AG04450 (cell line): ENCODE measurements at regions not wholly inside any gene's neighbourhood (a gene's known extent, or its start where the extent isn't known, plus 50 kb on each side); places are given as distances from the start of the nearest gene placed in this dataset.
"Not testable (repeated sequence)": the region's sequence is repeated elsewhere in the genome, so short reads cannot be mapped to it uniquely, and the experiment has no call there.

Experiments used
- CTCF ChIA-PET: fragments of 300-600, 350-600 bp; formaldehyde crosslinking; extraction: SDS; loops from one replicate; lab custom pipeline; 2022; ENCODE audit warnings: antibody characterized with exemption, inconsistent platforms; lab: Charles Lee
- POLR2A ChIA-PET: fragments of 350-600 bp; formaldehyde crosslinking; extraction: SDS; loops from one replicate; lab custom pipeline; 2021; ENCODE audit warnings: antibody characterized with exemption, inconsistent platforms; lab: Yijun Ruan, JAX
- DNase-seq: peaks from one replicate; pipeline ENCODE4 v3.0.0-alpha.2; 2011; ENCODE audit warnings: low read depth, low spot score
- H3K27ac ChIP-seq: one replicate; pipeline ENCODE4 v1.5.1; 2012; ENCODE audit warnings: low read depth, low read length, control low read depth
- H3K27me3 ChIP-seq: one replicate; pipeline ENCODE4 v1.6.0; 2012; ENCODE audit warnings: low read length; ENCODE audit not compliant: control insufficient read depth, insufficient read depth
- H3K4me3 ChIP-seq: 2 replicates; pipeline ENCODE4 v1.5.1; 2011; ENCODE audit warnings: mild to moderate bottlenecking, low read depth, low read length, control low read depth
- H3K9me3 ChIP-seq: 2 replicates; pipeline ENCODE4 v1.5.1; 2012; ENCODE audit warnings: low read length; ENCODE audit not compliant: control insufficient read depth, insufficient read depth
- TF ChIP-seq, protein P1 (sequence below): IDR thresholded peaks from 2 replicates; pipeline ENCODE4 v1.5.1; 2011; ENCODE audit warnings: low read depth, low read length, control low read depth, inconsistent platforms

DNA sequence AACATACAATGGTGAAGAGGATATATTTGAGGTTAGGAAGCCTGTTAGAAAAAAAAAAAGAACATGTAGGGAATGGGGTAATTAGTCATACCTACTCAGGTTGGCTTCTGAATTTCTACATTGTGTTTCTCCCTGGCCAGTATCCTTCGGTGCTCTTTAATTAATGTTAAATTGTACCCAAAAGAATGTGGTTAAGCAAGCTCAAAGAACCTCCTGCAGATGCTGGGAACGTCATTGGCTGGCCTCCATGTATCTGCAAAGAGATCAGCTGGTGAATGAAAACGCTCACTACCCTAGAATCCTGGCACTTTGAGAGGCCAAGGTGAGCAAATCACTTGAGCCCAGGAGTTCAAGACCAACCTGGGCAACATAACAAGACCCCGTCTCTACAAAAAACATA, 942.3 kb upstream of the PRKX start:
- TF ChIP-seq, protein P1, sequence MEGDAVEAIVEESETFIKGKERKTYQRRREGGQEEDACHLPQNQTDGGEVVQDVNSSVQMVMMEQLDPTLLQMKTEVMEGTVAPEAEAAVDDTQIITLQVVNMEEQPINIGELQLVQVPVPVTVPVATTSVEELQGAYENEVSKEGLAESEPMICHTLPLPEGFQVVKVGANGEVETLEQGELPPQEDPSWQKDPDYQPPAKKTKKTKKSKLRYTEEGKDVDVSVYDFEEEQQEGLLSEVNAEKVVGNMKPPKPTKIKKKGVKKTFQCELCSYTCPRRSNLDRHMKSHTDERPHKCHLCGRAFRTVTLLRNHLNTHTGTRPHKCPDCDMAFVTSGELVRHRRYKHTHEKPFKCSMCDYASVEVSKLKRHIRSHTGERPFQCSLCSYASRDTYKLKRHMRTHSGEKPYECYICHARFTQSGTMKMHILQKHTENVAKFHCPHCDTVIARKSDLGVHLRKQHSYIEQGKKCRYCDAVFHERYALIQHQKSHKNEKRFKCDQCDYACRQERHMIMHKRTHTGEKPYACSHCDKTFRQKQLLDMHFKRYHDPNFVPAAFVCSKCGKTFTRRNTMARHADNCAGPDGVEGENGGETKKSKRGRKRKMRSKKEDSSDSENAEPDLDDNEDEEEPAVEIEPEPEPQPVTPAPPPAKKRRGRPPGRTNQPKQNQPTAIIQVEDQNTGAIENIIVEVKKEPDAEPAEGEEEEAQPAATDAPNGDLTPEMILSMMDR: no peak
- Histone ChIP-seq H3K27ac (no peak overlapping the region), H3K4me3 (no peak overlapping the region), H3K27me3 (no peaks in the 10 kb centered on the region), H3K9me3 (no peaks in the 10 kb centered on the region; the same call in 1 of the 2 replicates)
- POLR2A ChIA-PET: no interaction called here
- CTCF ChIA-PET: no interaction called here
- no peak for DNase-seq

DNA sequence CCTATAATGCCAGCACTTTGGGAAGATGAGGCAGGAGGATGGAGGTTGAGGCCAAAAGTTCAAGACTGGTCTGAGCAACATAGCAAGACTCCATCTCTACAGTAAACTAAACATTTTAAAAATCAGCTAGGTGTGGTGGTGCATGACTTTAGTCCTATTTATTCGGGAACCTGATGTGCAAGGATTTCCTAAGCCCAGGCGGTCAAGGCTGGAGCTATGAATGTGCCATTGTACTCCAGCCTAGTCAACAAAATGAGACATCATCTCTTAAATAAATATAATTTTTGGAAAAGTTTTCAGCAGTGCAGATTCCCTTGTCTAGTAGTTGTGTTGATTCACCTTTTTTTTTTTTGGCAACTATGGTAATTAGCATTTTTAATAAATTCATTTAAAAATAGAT, 928.7 kb upstream of the PRKX start:
- no peak for DNase-seq
- H3K9me3 ChIP-seq: no peaks in the 10 kb centered on the region; the same call in 1 of the 2 replicates
- POLR2A ChIA-PET: no interaction called here
- no peaks in the 10 kb centered on the region for H3K27me3 ChIP-seq
- no peak overlapping the region for H3K27ac ChIP-seq
- TF ChIP-seq, protein P1: no peak
- H3K4me3 ChIP-seq: no peak overlapping the region
- CTCF ChIA-PET: no interaction called here

DNA sequence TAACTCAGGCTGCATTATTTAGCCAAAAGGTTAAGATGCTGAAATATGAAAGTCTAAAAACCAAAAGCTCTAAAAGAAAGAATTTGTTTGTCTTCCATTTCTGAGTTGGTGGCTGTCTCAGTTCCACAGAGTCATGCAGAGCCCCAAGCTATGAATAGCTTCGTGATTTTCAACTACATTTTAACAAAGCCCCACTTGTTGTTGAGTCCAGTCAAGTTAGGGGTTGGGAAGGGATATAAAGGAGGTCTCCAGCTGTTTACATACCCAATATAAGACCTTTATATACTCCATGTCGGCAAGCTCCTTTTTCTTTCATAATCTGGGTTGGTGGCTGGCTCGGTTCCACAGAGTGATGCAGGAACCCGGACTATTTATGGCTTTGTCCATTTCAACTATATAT, 924.6 kb upstream of the PRKX start:
- Histone ChIP-seq H3K4me3 (no peak overlapping the region), H3K9me3 (no peaks in the 10 kb centered on the region; the same call in 1 of the 2 replicates), H3K27me3 (no peaks in the 10 kb centered on the region), H3K27ac (no peak overlapping the region)
- CTCF ChIA-PET: no interaction called here
- DNase-seq: no peak
- POLR2A ChIA-PET: no interaction called here
- TF ChIP-seq, protein P1: no peak

DNA sequence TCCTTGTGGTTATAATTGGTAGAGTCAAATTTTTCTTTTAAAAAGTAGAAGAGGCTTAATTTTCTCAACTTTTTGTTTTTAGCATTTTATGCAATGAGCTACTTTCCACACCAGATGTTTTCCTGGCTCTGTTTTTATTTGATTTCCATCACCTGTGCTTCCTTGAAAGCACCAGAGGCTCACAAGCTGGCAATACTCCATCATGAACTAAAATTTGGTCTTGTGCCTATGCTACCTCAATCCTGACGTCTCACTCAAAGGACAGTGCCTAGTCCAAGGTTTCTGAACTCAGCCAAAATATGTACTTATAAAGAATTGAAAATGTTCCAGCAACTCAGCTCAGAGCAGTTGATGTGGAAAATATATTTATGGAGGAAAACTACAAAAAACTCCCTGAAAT, 914.0 kb upstream of the PRKX start:
- POLR2A ChIA-PET: no interaction called here
- Histone ChIP-seq H3K4me3 (no peak overlapping the region), H3K27me3 (no peaks in the 10 kb centered on the region), H3K27ac (no peak overlapping the region), H3K9me3 (peaks cover 3% of the 10 kb centered on the region; the same call in 1 of the 2 replicates)
- DNase-seq: no peak
- CTCF ChIA-PET: no interaction called here
- TF ChIP-seq, protein P1: no peak

DNA sequence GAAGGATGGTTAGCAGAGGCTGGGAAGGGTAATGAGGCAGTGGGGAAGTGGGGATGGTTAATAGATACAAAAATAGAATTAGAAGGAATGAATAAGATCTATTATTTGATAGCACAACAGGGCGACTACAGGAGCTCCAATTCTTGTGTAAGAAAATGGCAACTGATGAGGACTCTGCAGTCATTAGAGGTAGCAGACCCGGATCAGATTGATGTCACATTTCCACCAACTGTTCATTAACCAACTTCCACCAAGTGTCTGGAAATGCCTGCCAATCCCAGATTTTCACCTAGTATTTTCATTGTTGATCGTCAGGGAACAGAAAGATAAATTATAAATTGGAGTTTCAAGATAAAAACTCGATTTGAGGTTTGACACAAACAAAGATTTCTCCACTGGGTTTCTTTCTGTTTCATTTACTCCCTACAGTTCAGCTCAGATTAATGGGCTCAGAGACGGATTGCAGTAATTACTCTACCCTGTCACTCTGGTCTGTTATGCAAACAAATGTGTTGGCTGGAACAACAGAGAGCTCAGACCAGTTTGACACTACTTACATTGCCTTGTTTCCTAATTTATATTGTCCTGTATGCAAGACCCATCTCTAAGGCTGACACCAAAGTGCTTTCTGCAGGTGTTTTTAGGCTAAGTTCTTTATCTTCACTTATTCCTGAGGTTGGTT, 909.2 kb upstream of the PRKX start:
- Histone ChIP-seq H3K27me3 (no peaks in the 10 kb centered on the region), H3K9me3 (no peaks in the 10 kb centered on the region), H3K27ac (no peak overlapping the region), H3K4me3 (no peak overlapping the region)
- ChIA-PET CTCF (no interaction called here), POLR2A (no interaction called here)
- TF ChIP-seq, protein P1: no peak
- DNase-seq: no peak

DNA sequence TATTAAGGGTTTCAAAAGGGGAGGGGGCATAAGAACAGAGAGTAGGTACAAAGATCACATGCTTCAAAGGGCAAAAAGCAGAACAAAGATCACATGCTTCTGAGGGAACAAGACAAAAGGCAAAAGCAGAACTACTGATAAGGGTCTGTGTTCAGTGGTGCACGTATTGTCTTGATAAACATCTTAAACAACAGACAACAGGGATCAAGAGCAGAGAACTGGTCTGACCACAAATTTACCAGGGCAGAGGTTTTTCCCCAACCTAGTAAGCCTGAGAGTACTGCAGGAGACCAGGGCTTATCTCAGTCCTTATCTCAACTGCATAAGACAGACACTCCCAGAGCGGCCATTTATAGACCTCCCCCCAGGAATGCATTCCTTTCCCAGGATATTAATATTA, 900.2 kb upstream of the PRKX start:
- CTCF ChIA-PET, POLR2A ChIA-PET: not testable (repeated sequence)

More for the DNA sequence above, 900.2 kb upstream of the PRKX start:
- not testable (repeated sequence) for DNase-seq, H3K27ac ChIP-seq, H3K4me3 ChIP-seq, H3K27me3 ChIP-seq, H3K9me3 ChIP-seq
